T-helper 17 cell (primary cell): ENCODE measurements at regions not wholly inside any gene's neighbourhood (a gene's known extent, or its start where the extent isn't known, plus 50 kb on each side); places are given as distances from the start of the nearest gene placed in this dataset.

Experiments used
- ATAC-seq: fragments of 150-1000 bp; cut with Tn5 transposase; 2 replicates; pipeline ENCODE4 v1.10.0; 2021; ENCODE audit warnings: mild to moderate bottlenecking, moderate library complexity
- DNase-seq, 3 donors: peaks; one replicate each; pipeline versions ENCODE4 v3.0.0 to v3.0.0-alpha.2; 2020 to 2021
- H3K9me3 ChIP-seq: one replicate; pipeline ENCODE4 v1.7.0; 2013; ENCODE audit warnings: low read length, mild to moderate bottlenecking; ENCODE audit not compliant: control insufficient read depth, poor library complexity, severe bottlenecking
- H3K27ac Mint-ChIP-seq: one replicate; pipeline ENCODE4 v1.8.0; 2022; ENCODE audit warnings: mild to moderate bottlenecking, moderate library complexity, mixed read lengths
- H3K27me3 Mint-ChIP-seq: one replicate; pipeline ENCODE4 v1.8.0; 2022; ENCODE audit warnings: mixed read lengths
- H3K36me3 Mint-ChIP-seq: one replicate; pipeline ENCODE4 v1.8.0; 2022; ENCODE audit warnings: low read depth, mixed read lengths
- H3K4me1 Mint-ChIP-seq: one replicate; pipeline ENCODE4 v1.8.0; 2022; ENCODE audit warnings: mild to moderate bottlenecking, mixed read lengths
- H3K4me3 Mint-ChIP-seq: one replicate; pipeline ENCODE4 v1.8.0; 2022; ENCODE audit warnings: mild to moderate bottlenecking, moderate library complexity, mixed read lengths

DNA sequence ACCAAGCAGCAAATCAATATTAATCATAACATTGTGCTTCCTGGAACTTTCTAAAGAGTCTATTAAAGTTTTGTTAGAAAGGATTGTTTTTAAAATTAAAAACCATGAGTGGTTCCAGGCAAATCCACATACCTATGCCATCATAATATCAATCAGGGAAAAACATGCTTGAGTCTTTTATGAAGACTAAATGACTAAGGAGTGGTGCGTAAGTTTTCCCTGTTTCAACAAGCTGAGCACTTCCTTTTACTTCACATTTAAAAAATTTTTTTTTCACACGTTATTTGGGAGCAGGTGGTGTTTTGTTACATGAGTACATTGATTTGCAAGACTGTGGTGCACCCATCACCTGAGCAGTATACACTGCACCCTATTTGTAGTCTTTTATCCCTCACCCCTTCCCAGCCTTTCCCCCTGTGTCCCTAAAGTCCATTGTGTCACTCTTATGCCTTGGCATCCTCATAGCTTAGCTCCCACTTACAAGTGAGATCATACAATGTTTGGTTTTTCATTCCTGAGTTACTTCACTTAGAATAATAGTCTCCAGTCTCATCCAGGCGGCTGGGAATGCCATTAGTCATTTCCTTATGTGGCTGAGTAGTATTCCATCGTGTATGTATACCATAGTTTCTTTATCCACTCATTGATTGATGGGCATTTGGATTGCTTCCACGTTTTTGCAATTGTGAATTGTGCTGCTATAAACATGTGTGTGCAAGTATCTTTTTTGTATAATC is 1190.3 kb upstream of the RAG2 start:
- Mint-ChIP-seq H3K4me3 (no peak overlapping the region), H3K27ac (no peak overlapping the region)
- ATAC-seq, result no peak

DNA sequence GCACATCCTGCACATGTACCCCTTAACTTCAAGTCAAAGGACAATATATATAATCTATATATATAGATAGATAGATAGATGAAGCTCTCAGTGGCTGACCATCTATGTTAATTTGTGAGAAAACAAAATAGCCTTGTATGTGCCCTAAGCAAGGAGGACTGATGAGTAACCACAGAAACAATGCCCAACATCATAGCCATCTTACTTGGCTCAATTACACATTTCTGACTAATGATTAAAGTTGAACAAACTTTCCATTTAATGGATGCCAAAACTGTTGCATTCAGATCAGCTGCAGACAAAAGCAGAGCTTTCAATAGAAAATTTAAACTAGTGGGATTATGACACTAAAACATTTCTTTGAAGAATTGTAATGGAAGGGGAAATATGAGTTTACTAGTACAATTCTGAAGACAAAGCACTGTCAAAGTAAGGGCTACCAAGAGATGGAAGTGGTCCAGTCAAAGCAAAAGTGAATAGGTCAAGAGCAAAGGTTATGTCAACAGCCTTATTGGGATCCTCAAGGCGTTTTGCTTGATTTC is 1188.2 kb upstream of the RAG2 start:
- Mint-ChIP-seq H3K36me3 (no peaks in the 10 kb centered on the region), H3K27me3 (no peaks in the 10 kb centered on the region), H3K4me3 (no peak overlapping the region), H3K27ac (no peak overlapping the region), H3K4me1 (no peaks in the 10 kb centered on the region)
- ATAC-seq, result no peak
- no peaks in the 10 kb centered on the region for H3K9me3 ChIP-seq
- DNase-seq, result no peak

More for the DNA sequence above, 1190.3 kb upstream of the RAG2 start:
- H3K4me1 Mint-ChIP-seq, result no peaks in the 10 kb centered on the region
- no peaks in the 10 kb centered on the region for H3K9me3 ChIP-seq
- DNase-seq, result no peak
- no peaks in the 10 kb centered on the region for H3K36me3 Mint-ChIP-seq
- no peaks in the 10 kb centered on the region for H3K27me3 Mint-ChIP-seq

DNA sequence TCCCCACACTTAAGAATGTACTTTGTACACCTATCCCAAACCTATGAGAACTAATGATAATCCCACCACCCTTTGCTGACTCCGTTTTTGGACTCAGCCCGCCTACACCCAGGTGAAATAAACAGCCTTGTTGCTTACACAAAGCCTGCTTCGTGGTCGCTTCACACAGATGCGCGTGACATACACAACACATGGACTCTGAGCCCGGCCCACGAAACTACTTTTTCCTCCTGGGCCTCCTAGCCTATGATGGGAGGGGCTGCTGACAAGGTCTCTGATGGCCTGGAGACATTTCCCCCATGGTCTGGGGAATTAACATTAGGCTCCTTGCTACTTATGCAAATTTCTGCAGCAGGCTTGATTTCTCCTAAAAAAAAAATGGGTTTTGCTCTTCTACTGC is 1176.4 kb upstream of the RAG2 start:
- no peak overlapping the region for H3K4me3 Mint-ChIP-seq
- H3K36me3 Mint-ChIP-seq, result no peaks in the 10 kb centered on the region
- H3K9me3 ChIP-seq, result no peaks in the 10 kb centered on the region
- no peak for ATAC-seq
- no peaks in the 10 kb centered on the region for H3K27me3 Mint-ChIP-seq
- DNase-seq, result no peak
- H3K4me1 Mint-ChIP-seq, result no peaks in the 10 kb centered on the region
- H3K27ac Mint-ChIP-seq, result no peak overlapping the region

DNA sequence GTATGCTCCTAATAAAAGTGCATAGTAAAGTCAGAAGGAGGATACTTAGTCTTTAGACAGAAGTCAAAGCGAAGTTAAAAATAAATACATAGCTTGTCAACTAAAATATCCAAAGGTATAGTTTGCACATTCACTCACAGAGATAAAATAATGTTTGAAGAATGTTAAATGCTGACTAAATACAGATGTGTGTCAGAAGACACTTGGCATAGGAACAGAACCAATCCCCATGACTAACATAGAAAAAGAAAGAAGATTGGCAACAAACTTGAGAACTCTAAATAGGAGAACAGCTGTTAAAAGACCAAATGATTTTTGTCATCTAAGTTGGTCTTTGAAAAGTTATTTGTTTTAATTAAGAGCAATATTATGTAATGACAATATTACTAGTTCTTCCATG is 1172.1 kb upstream of the RAG2 start:
- Mint-ChIP-seq H3K27me3 (no peaks in the 10 kb centered on the region), H3K27ac (no peak overlapping the region), H3K4me3 (no peak overlapping the region), H3K4me1 (no peaks in the 10 kb centered on the region), H3K36me3 (no peaks in the 10 kb centered on the region)
- H3K9me3 ChIP-seq, result no peaks in the 10 kb centered on the region
- no peak for ATAC-seq
- DNase-seq, result no peak

DNA sequence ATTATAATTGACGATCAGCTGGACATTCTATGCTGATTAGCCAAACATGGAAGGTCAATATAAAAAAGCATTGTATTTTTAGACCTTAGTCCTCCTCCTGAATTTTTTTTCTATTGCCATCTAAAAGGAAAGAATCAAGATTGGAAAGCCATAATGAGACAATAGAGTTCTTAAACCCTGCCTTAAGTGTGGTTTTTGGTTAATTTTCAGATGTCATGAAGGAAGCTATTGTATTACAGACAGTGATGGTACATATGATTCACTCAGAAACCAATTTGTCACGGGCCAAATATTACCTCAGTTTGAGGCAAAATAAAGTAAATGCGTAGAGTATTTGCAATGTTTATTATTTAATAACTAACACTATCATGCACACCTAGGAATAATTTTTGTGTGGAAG is 1164.0 kb upstream of the RAG2 start:
- no peaks in the 10 kb centered on the region for H3K36me3 Mint-ChIP-seq
- DNase-seq, result no peak
- H3K27ac Mint-ChIP-seq, result no peak overlapping the region
- no peaks in the 10 kb centered on the region for H3K9me3 ChIP-seq
- no peak for ATAC-seq
- no peaks in the 10 kb centered on the region for H3K4me1 Mint-ChIP-seq
- no peaks in the 10 kb centered on the region for H3K27me3 Mint-ChIP-seq
- H3K4me3 Mint-ChIP-seq, result no peak overlapping the region

DNA sequence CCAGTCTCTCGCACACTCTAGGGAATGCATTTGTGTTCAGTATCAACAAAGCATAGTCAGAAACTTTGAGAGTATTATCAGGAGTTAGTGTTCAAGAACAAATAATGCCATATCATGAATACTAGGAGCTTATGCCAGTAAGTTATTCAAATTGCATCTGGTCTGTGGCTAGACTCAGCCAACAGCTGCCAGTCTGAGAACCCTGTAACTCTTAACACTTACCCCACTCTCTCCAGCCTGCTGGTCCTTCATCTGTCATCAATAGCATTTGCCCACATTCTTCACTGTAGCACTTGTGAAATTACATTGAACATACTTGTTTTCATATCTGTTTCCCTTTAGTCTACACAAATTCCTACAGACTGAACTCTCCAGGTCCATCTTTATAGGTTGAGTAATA is 1157.5 kb upstream of the RAG2 start:
- no peaks in the 10 kb centered on the region for H3K9me3 ChIP-seq
- no peak for DNase-seq
- no peak for ATAC-seq
- Mint-ChIP-seq H3K27me3 (no peaks in the 10 kb centered on the region), H3K27ac (no peak overlapping the region), H3K4me1 (no peaks in the 10 kb centered on the region), H3K4me3 (no peak overlapping the region), H3K36me3 (no peaks in the 10 kb centered on the region)

DNA sequence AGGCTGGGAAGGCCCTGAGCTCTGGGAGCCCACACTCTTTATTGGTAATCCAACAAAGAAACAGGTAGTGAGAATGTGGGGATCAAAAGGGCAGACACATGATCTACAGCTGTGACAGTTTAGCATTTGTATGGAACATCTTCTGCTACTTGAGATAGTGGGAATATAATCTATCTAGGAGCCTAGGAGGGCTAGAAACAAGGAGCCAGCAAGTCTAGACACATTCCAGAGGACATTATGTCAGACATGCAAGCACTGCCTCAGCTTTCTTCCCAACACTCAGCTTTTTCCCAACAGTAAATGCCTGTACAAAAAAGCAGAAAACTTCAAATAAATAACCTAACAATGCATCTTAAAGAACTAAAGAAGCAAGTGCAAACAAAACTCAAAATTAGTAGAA is 1150.6 kb upstream of the RAG2 start:
- no peaks in the 10 kb centered on the region for H3K4me1 Mint-ChIP-seq
- H3K27me3 Mint-ChIP-seq, result no peaks in the 10 kb centered on the region
- no peak overlapping the region for H3K27ac Mint-ChIP-seq
- no peak for DNase-seq
- ATAC-seq, result no peak
- no peaks in the 10 kb centered on the region for H3K36me3 Mint-ChIP-seq
- no peaks in the 10 kb centered on the region for H3K9me3 ChIP-seq
- no peak overlapping the region for H3K4me3 Mint-ChIP-seq

DNA sequence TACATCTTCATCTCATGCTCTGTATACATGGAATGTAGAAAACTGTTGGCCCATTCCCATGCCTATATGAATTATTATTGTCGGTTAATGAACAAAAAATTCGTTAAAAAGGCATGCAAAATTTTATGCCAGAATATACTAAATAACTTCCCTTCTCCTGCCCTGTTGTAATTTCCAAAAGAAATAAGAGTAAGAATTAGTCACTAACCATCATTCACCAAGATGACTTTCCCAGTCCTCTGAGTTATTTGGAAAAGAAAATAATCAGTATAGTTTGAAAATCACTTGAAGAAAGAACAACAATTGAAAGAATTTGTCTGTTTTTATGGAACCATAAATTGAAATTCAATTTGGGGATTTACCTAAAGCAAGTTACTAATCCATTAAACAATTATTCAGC is 1149.1 kb upstream of the RAG2 start:
- Mint-ChIP-seq H3K4me1 (no peaks in the 10 kb centered on the region), H3K27me3 (no peaks in the 10 kb centered on the region), H3K36me3 (no peaks in the 10 kb centered on the region), H3K4me3 (no peak overlapping the region), H3K27ac (no peak overlapping the region)
- ATAC-seq (no peak), DNase-seq (no peak)
- no peaks in the 10 kb centered on the region for H3K9me3 ChIP-seq

DNA sequence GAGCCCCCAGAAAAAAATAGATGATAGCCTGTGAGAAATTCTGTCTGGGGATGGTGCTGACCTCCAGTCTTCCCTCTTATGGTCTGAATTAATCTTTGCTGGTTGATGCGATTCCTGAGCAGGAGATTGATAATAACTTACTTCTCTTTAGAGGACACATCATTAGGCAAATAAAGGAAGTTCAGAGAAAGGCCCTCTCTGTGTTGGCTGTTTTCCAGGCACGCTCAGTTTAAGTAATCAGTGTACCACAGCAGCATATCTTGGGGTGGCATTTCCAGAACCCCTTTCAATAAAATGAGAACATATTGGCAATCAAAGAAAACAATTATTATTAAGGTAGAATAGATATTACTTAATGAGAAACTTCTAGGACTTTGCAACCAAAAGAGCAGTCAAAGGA is 1129.3 kb upstream of the RAG2 start:
- no peaks in the 10 kb centered on the region for H3K27me3 Mint-ChIP-seq
- no peaks in the 10 kb centered on the region for H3K36me3 Mint-ChIP-seq
- no peak for ATAC-seq
- DNase-seq, result no peak
- H3K27ac Mint-ChIP-seq, result no peak overlapping the region
- no peaks in the 10 kb centered on the region for H3K9me3 ChIP-seq
- no peaks in the 10 kb centered on the region for H3K4me1 Mint-ChIP-seq
- H3K4me3 Mint-ChIP-seq, result no peak overlapping the region

DNA sequence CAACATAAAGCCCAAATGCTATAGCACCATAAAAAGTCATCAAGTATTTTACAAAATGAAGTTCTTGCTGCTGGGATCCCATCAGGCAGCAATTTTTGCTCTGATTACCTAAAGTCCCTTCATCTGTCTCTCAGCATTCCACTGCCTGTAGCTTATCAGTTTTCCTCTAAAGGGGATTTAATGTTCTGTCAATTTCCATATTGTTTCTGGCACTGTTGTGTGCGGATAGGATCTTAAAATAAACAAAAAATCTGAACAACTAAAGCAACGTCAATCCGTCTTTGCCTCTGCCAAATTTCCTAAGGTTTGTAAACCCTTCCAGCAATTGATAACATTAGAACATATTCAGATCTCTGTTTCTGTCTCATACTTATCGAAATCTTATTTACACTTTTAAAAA is 1126.3 kb upstream of the RAG2 start:
- Mint-ChIP-seq H3K36me3 (no peaks in the 10 kb centered on the region), H3K4me1 (no peaks in the 10 kb centered on the region), H3K27ac (no peak overlapping the region), H3K4me3 (no peak overlapping the region), H3K27me3 (no peaks in the 10 kb centered on the region)
- no peaks in the 10 kb centered on the region for H3K9me3 ChIP-seq
- DNase-seq, result no peak
- no peak for ATAC-seq

DNA sequence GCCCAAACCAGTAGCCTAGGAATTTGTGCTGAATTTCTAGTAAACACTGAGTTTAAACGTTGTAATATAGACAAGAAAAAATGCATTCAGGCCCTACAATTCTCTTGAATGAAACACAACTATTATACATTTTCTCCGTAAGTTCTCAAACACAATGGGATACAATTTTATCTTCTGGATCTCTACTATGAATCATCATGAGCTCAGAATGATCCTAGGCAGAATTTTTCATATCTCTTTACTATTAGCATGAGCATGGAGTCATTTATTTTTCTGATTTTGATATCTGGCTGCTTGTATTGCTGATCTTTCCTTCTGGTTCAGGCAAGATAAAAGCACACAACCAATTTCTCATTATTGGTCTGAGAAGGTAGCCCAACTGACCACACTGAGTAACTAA is 1123.4 kb upstream of the RAG2 start:
- no peaks in the 10 kb centered on the region for H3K9me3 ChIP-seq
- no peak for DNase-seq
- H3K4me3 Mint-ChIP-seq, result no peak overlapping the region
- H3K27me3 Mint-ChIP-seq, result no peaks in the 10 kb centered on the region
- ATAC-seq, result no peak
- no peaks in the 10 kb centered on the region for H3K4me1 Mint-ChIP-seq
- H3K27ac Mint-ChIP-seq, result no peak overlapping the region
- no peaks in the 10 kb centered on the region for H3K36me3 Mint-ChIP-seq

DNA sequence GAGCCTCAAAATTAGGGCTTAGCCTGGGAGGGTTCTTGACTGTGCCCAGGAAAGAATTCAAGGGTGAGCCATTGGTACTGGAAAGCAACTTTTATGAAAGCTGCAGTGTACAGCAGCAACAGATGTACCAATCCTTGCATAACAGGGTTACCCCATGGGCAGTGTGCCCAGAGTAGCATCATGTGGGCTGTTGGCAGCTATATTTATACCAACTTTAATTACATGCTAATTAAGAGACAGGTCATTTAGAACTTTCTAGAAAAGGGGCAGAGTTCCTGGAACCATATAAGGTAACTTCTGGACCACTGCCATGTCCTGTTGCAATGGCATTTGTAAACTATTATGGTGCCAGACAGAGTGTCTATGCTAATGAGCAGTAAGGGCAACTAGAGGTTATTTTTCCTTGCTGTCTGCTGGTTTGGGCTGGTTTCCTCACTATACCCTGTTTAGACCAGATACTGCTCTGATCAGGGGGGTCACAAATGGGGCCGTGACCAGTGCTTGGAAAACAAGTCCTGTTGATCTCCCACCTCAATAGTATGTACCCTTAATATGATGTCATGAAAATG is 1120.5 kb upstream of the RAG2 start:
- Mint-ChIP-seq H3K4me3 (no peak overlapping the region), H3K4me1 (no peaks in the 10 kb centered on the region), H3K27ac (no peak overlapping the region), H3K27me3 (no peaks in the 10 kb centered on the region), H3K36me3 (no peaks in the 10 kb centered on the region)
- no peaks in the 10 kb centered on the region for H3K9me3 ChIP-seq
- no peak for DNase-seq
- no peak for ATAC-seq

DNA sequence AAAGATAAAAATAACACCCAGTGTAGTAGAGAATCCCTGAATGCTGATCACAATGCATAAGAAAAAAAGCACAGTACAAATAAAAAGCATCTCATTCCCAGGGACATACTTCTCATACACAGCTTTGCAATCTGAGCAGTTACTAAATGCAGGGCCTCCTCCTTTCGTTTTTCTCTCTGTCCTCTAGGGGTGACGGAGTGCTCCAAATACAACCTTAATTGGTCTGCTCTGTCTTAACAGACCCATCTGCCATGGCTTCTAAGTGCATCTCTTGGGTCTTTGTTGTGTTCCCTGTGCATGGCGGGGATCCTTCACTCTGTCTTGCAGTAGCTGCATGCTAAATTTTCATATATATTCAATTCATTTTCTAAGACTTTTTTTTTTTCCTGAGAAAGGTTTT is 1114.2 kb upstream of the RAG2 start:
- Mint-ChIP-seq H3K27me3 (no peaks in the 10 kb centered on the region), H3K27ac (no peak overlapping the region), H3K4me3 (no peak overlapping the region), H3K4me1 (no peaks in the 10 kb centered on the region), H3K36me3 (no peaks in the 10 kb centered on the region)
- H3K9me3 ChIP-seq, result no peaks in the 10 kb centered on the region
- DNase-seq (no peak), ATAC-seq (no peak)

DNA sequence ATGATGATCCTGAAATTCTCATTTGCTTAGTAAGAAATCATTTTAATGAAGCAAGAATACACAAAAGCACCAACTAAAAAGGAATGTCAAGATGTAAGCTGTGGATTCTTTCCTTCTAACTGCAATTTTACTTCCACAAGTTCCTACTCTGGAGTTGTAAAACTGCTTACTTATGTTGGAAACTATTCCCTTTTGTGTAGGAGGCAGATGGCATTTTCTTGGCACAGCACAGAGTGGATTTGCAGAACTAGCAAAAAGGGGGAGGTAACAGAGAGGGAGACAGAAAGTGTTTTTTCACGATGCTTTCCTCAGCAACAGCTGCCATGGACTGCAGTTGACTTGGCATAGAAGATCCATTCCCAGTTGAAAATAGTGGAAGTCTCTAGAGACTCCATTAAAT is 1112.0 kb upstream of the RAG2 start:
- Mint-ChIP-seq H3K4me3 (no peak overlapping the region), H3K27me3 (no peaks in the 10 kb centered on the region), H3K4me1 (no peaks in the 10 kb centered on the region), H3K36me3 (no peaks in the 10 kb centered on the region), H3K27ac (no peak overlapping the region)
- no peaks in the 10 kb centered on the region for H3K9me3 ChIP-seq
- DNase-seq (no peak), ATAC-seq (no peak)
